ENCODE measurements at regions not wholly inside any gene's neighbourhood (a gene's known extent, or its start where the extent isn't known, plus 50 kb on each side); places are given as distances from the start of the nearest gene placed in this dataset.

DNA sequence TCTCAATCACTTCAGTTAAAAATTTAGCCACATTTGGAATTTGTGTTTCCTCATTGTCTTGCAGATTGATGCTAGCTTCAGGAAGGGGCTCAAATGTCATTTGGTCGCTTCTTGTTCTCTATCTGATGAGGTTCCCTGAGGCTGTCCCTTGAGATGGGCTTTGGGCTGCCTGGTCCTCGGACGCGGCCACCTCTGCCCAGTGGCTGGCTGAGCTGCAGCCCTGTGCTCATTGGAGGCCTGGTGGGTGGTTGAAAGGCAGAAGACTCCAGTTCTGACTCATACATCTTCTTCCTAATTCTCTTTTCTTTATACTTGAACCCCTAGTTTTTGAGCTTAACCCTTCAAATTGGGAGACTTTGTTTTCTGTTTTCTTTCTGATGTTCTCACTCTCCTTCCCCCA lies 78.8 kb upstream of the NTRK2 start:
- FAIRE-seq, result no peak

DNA sequence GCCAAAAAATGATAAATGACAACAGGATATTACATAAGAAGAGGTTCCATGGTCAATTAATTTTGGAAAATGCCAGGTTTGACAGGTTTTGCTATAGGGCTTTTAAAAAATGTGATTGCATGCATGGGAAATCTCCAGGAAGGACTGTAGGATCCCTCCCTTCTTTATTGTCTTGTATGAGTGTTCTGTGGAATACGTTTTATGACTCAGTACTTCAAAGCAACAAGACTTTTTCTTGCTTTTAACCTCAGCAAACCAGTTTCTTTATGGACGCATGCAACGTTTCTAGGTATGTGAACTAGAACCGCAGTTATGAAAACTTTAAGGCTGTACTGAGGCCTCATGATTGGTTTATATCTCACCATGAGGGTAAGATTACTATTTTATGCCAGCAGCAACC lies 76.6 kb upstream of the NTRK2 start:
- no peak for FAIRE-seq

GRCh38 chr9:84593352-84593751 lies 76.2 kb upstream of the NTRK2 start:
- FAIRE-seq, result no peak

- no peak for FAIRE-seq
These were observed 72.4 kb upstream of the NTRK2 start for GRCh38 chr9:84597131-84597530.

DNA sequence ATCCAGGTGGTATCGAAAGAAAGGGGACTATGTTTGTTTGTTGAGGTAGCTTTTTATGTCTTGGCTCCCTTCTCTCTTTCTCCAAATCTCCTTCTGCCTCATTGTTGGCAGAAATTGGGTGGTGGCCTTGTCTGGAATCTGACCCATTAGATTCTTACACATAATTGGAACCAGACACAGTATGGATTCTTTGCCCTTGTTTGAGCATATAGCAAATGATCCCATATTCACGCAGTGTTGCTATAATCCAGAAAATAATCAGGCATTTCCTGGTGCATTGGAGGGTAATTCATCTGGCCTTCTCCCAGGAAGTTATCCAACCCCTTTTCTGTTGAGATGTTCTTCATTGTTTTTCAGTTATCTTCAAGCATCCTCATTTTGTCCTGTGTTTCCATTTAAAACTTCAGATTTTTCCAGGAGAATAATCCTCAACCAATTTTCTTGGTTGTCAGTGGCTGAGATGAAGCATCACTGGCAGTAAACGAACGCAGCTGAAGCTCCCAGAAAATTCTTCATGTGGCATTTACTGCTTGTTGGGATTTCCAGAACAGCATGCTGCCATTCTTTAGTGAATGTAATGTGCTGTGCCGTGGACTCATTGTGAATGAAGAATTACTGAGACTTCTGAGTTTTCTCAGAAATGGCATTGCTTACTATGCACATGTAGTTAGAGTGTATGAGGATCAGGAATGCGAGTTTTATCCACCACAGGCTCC lies 70.5 kb upstream of the NTRK2 start:
- FAIRE-seq, result no peak

DNA sequence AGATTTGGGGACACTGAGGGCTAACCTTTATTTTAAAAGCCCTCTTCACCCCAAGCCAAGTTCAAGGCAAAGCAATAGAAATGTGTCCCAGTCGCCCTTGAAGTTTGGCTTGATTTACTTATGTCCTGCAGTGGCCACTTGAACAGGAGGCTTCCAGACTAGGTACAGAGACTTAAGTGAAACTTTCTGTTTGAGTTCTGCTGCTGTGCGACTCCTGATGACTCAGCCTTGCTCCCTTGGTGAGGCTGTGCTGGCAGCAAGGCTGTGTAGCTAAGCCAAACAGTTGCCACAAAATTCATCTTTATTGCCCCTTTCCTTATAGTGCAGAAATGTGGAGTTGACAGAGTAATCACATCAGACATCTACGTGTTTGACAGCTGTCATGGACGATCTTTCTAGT lies 68.8 kb upstream of the NTRK2 start:
- no peak for FAIRE-seq

- FAIRE-seq, result no peak
These were observed 65.3 kb upstream of the NTRK2 start for GRCh38 chr9:84604223-84604622.

- FAIRE-seq, result no peak
These were observed 59.8 kb upstream of the NTRK2 start for GRCh38 chr9:84609779-84610178.

DNA sequence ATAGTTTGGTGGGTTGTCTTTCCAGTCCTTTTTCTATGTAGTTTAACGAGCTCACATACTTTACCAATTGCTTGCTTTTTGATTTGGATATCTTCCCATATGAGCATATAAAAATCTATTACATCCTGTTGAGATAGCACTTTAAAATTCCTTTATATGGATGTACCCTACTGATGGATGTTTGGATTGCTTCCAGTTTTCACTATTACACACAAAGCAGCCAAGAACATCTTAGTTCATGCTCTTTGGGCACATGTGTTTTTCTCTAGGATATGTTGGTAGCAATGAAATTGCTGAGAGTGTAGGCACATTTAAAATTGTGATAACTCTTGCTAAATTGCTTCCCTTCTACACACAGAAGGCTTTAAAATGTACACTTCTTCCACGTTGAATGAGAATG lies 56.1 kb upstream of the NTRK2 start:
- FAIRE-seq, result no peak

DNA sequence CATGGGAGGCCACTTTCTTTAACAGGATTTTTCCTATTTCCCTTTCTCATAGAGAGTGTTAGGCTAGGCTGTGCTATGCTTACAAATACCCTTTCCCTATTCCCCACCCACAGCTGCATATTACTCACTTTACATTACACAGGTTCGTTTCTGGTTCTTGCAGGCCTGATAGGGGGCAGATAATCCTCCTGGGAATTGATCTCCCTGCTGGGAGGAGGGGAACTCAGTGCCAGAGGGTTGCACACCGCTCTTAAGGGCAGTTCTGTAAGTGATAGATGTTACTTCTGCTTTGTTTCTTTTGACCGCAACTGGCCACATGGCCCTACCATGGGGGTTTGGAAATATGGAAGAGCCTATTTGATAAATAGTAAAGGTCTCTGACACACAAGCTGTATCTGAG lies 54.0 kb upstream of the NTRK2 start:
- no peak for FAIRE-seq

- no peak for FAIRE-seq
These were observed 52.0 kb upstream of the NTRK2 start for GRCh38 chr9:84617411-84618029.
